NB4 (cell line): ENCODE measurements at regions not wholly inside any gene's neighbourhood (a gene's known extent, or its start where the extent isn't known, plus 50 kb on each side); places are given as distances from the start of the nearest gene placed in this dataset.

ENCODE experiments used
- POLR2A ChIP-seq: IDR thresholded peaks from 2 replicates; pipeline ENCODE4 v1.6.1; 2011; ENCODE audit warnings: mild to moderate bottlenecking; ENCODE audit not compliant: insufficient read length; ENCODE audit errors: extremely low read depth
- TF ChIP-seq, protein P1 (sequence below): IDR thresholded peaks from one replicate; pipeline ENCODE4 v1.5.1; 2012; ENCODE audit warnings: low read depth, low read length
- TF ChIP-seq, protein P2 (sequence below): IDR thresholded peaks from 2 replicates; pipeline ENCODE4 v1.6.1; 2011; ENCODE audit warnings: low read depth, low read length

DNA sequence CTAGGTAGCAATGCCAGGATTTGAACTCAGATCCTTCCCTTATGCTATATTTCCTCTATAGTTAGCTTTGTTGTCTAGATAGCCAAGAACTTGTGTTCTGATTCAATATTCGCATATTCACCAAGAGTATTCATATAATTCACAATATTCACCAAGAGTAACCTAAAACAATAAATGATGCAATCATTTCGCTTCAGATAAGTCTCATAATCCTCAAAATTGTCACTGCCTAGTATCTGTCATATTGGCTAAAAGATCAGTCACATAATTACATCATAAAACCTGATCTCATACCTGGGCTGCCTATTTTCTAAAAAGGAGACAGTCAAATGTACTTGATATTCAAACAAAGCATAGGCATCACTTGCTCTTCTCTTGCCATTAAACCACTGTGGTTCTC, 199.7 kb upstream of the CPEB2 start:
- TF ChIP-seq, protein P1, sequence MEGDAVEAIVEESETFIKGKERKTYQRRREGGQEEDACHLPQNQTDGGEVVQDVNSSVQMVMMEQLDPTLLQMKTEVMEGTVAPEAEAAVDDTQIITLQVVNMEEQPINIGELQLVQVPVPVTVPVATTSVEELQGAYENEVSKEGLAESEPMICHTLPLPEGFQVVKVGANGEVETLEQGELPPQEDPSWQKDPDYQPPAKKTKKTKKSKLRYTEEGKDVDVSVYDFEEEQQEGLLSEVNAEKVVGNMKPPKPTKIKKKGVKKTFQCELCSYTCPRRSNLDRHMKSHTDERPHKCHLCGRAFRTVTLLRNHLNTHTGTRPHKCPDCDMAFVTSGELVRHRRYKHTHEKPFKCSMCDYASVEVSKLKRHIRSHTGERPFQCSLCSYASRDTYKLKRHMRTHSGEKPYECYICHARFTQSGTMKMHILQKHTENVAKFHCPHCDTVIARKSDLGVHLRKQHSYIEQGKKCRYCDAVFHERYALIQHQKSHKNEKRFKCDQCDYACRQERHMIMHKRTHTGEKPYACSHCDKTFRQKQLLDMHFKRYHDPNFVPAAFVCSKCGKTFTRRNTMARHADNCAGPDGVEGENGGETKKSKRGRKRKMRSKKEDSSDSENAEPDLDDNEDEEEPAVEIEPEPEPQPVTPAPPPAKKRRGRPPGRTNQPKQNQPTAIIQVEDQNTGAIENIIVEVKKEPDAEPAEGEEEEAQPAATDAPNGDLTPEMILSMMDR: no peak
- TF ChIP-seq POLR2A: no peak
- TF ChIP-seq, protein P2, sequence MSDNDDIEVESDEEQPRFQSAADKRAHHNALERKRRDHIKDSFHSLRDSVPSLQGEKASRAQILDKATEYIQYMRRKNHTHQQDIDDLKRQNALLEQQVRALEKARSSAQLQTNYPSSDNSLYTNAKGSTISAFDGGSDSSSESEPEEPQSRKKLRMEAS: no peak
